ENCODE measurements at regions not wholly inside any gene's neighbourhood (a gene's known extent, or its start where the extent isn't known, plus 50 kb on each side); places are given as distances from the start of the nearest gene placed in this dataset.

- no peak for TF ChIP-seq CTCF (IDR thresholded peaks at IDR 0.05)
- no peak for TF ChIP-seq REST (IDR thresholded peaks at IDR 0.05; ENCODE audit: insufficient read depth in 1 of 2, low read depth in 2 of 2, low read length in 1 of 2)
- TF ChIP-seq POLR2AphosphoS5 (IDR thresholded peaks at IDR 0.05; ENCODE audit: low read depth, low read length), result no peak
- no peak for TF ChIP-seq TCF7L2 (IDR thresholded peaks at IDR 0.05; ENCODE audit: low read depth, low read length)
Observed at GRCh38 chr21:18548249-18548648, 144.7 kb upstream of the TMPRSS15 start.
